NB4 (cell line): ENCODE measurements at regions not wholly inside any gene's neighbourhood (a gene's known extent, or its start where the extent isn't known, plus 50 kb on each side); places are given as distances from the start of the nearest gene placed in this dataset.

Experiments
- DNase-seq: peaks from one replicate; pipeline ENCODE4 v3.0.0; 2010; ENCODE audit warnings: low read depth
- H3K4me3 ChIP-seq: one replicate; pipeline ENCODE4 v1.5.1; 2011; ENCODE audit warnings: mild to moderate bottlenecking, low read depth, low read length, moderate library complexity
- MYC ChIP-seq: IDR thresholded peaks from 2 replicates; pipeline ENCODE4 v1.6.1; 2011; ENCODE audit warnings: low read depth, low read length
- POLR2A ChIP-seq: IDR thresholded peaks from 2 replicates; pipeline ENCODE4 v1.6.1; 2011; ENCODE audit warnings: mild to moderate bottlenecking; ENCODE audit not compliant: insufficient read length; ENCODE audit errors: extremely low read depth
- TF ChIP-seq, protein P1 (sequence below): IDR thresholded peaks from one replicate; pipeline ENCODE4 v1.5.1; 2012; ENCODE audit warnings: low read depth, low read length
- TF ChIP-seq, protein P2 (sequence below): IDR thresholded peaks from 2 replicates; pipeline ENCODE4 v1.6.1; 2011; ENCODE audit warnings: low read depth, low read length

DNA sequence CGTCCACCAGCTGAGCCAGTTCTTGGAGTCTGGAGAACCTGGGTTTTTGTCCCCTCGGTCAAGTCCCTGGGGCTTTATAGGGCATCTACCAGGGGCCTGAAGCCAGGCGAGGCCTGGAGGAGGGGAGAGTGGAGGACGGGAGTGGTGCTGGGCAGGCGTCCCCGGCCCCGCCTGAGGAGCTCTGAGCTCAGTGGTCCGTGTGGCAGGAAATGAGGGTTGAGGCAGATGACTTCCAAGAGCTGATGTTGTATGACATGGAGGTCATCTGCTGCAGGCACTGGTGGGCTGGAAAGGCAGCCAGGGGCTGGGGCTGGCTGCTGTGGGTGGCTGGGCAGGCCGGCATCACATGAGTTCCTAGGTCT, 118.5 kb upstream of the HS6ST1 start:
- no peak for DNase-seq
- TF ChIP-seq, protein P1, sequence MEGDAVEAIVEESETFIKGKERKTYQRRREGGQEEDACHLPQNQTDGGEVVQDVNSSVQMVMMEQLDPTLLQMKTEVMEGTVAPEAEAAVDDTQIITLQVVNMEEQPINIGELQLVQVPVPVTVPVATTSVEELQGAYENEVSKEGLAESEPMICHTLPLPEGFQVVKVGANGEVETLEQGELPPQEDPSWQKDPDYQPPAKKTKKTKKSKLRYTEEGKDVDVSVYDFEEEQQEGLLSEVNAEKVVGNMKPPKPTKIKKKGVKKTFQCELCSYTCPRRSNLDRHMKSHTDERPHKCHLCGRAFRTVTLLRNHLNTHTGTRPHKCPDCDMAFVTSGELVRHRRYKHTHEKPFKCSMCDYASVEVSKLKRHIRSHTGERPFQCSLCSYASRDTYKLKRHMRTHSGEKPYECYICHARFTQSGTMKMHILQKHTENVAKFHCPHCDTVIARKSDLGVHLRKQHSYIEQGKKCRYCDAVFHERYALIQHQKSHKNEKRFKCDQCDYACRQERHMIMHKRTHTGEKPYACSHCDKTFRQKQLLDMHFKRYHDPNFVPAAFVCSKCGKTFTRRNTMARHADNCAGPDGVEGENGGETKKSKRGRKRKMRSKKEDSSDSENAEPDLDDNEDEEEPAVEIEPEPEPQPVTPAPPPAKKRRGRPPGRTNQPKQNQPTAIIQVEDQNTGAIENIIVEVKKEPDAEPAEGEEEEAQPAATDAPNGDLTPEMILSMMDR: no peak
- TF ChIP-seq MYC (no peak), POLR2A (no peak)
- TF ChIP-seq, protein P2, sequence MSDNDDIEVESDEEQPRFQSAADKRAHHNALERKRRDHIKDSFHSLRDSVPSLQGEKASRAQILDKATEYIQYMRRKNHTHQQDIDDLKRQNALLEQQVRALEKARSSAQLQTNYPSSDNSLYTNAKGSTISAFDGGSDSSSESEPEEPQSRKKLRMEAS: no peak
- H3K4me3 ChIP-seq: no peak overlapping the region

DNA sequence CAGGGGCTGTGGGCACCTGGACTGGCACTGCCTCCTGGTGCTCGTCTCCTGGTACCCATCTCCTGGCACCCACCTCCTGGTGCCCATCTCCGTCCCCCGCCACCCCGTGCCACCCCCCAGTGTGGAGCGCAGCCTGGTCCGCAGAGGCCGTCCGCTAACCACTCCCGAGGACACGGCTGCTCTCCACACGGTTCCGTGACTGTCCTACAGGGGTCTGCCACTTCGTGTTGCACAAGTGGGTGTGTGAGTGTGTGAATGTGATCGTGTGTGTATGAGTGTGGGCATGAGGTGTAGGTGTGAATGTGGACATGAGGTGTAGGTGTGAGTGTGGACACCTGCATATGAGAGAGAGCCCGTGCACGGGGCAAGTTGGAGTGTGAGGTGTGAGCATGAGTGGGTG, 119.4 kb upstream of the HS6ST1 start:
- no peak for DNase-seq
- no peak overlapping the region for H3K4me3 ChIP-seq
- TF ChIP-seq MYC: no peak
- TF ChIP-seq, protein P1: no peak
- TF ChIP-seq POLR2A: no peak
- TF ChIP-seq, protein P2: no peak

DNA sequence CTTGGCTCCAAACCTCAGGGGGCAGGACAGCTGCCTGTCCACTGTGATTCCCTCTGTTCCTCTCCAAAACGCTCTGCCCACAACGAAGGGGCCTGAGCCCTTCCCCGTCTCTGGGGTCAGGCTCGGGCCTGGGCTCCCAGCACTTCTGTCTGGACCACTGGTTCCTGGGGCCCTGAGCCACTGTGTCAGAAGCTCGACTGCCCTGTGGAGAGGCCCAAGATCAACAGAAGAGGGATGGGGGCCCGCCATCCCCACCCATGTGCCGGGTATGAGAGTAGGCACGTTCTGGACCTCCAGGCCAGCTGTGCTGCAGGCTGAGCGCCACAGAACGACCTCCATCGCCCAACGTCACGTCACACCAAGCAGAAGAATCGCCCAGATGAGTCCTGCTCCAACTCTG, 119.9 kb upstream of the HS6ST1 start:
- no peak for DNase-seq
- no peak overlapping the region for H3K4me3 ChIP-seq
- TF ChIP-seq POLR2A: no peak
- TF ChIP-seq, protein P2: no peak
- TF ChIP-seq, protein P1: no peak
- TF ChIP-seq MYC: no peak

DNA sequence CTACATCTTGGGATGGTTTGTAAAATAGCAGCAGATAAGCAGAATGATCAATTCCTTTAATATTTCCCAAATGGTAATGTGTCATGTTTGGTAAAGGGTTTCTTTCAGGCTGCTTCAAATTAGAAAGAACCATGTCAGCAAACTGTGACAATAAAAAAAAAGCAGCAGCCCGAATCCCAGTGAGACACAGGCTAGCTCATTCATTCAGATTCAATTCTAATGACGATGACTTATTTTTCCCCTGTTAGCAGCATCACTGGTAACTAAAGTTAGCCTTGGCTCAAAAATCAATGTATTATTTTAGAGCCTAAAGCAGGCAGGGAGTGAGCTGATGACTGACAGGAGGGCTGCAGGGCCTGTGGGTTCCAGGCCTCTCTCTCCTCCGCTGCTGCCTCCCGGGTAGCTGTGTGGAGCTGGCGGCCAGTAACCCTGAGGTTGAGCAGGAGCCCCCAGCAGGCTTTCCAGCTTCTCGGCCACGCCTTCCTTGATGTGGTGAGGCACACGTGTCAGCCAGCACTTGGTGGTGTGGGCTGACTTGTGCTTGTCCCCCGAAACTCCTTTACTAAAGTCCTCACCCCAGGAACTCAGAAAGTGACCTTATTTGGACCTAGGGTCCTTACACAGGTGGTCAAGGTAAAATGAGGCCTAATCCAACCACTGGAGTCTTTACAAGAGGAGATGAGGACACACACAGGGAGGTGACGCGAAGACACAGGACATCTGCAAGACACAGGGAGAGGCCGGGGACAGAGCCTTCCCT, 120.5 kb upstream of the HS6ST1 start:
- DNase-seq: peak; percentile 36
- TF ChIP-seq, protein P2: peak; percentile 39; the same call in 1 of the 2 replicates
- TF ChIP-seq, protein P1: no peak

DNA sequence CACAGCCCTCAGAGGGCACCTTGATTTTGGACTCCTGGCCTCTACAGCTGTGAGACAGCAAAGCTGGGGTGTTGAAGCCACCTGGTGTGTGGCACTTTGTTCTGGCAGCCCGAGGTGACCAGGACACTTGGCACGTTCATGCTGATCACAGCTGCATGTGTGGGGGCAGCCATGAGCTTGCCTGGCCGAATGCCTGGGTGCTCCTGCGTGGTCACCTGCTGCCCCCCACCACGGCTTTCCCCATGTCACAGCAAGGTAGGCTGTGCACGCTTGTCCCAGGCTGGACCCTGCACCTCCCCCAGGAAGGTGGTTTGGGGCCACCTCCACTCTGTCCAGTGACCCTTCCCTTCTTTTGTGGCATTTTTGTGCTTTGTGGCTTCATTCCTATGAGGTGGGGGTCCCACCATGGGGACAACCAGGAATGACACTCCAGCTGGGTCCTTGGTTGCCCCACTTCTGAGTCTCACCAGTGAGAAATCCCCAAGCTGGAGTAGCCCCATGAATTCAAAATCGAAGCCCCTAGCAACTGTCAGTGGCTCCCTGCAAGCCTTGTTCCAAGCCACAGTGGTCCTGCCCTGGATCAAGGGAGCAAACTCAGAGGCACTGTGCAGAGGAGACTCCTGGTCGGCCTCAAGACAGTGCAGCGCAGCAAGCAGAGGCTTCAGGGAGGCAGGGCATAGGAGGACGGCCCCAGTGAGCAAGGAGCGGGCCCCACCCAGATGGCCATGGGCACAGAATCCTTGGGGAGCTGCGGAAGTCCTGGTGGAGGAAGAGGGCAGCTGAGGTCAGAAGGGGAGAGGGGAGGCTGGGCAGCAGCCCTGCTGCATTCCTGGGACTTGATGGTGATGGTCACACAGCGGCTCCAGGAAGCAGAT, 121.4 kb upstream of the HS6ST1 start:
- DNase-seq: no peak
- TF ChIP-seq POLR2A (no peak), MYC (no peak)
- TF ChIP-seq, protein P1: no peak
- TF ChIP-seq, protein P2: no peak
- H3K4me3 ChIP-seq: no peak overlapping the region

More for the DNA sequence above, 120.5 kb upstream of the HS6ST1 start:
- H3K4me3 ChIP-seq: no peak overlapping the region
